ENCODE measurements at regions not wholly inside any gene's neighbourhood (a gene's known extent, or its start where the extent isn't known, plus 50 kb on each side); places are given as distances from the start of the nearest gene placed in this dataset.

DNA sequence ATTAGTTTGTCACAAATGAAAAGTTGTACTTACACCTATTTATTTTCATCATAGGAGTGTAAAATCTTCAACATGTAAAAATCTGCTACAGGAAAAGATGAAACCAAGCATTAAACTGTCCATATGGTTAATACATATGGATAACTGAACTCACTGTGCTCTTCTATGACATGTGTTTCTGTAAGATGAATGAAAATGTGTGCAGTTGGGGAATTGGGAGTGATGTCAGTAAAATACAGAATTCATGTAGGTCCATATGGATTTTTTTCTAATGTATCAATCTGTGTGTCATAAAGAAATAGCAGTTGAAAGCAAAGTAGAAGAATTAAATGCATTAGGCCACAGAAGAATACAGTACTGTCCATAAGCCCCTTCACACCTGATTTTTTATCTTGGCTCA lies 178.4 kb upstream of the COL3A1 start (continued):
- no peak for TF ChIP-seq IRF3 (IDR thresholded peaks at IDR 0.05; ENCODE audit: low read depth, low read length)
- TF ChIP-seq RFX5 (IDR thresholded peaks at IDR 0.05; ENCODE audit: low read length): no peak

DNA sequence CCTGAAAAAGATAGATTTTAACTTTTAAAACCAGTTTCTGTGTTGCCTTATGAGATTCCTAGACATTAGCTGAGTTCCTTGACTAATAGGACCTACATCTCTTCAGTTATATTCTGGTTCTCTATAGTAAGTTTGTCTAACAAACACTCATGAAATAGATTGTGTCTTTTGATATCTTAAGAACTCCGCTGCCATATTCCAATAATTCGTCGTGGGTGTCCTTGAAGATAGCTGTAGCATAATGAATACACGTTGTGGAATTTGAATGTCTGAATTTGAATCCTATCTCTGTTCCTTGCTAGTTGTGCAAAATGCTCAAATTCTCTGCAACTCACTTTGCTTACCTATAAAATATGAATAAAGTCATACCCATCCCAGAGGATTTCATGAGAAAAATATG lies 176.8 kb upstream of the COL3A1 start:
- Histone ChIP-seq H3K9me3 (no peaks in the 10 kb centered on the region), H3K36me3 (replicated peaks in 1 of 2; ENCODE audit: control insufficient read depth in 1 of 2, insufficient read depth in 2 of 2, low read length in 1 of 2) (no peaks in the 10 kb centered on the region), H3K9ac (no peak overlapping the region), H4K20me1 (ENCODE audit: insufficient read depth) (no peaks in the 10 kb centered on the region), H3K9me2 (no peaks in the 10 kb centered on the region), H2AFZ (ENCODE audit: low read depth) (no peak overlapping the region), H3K27ac (ENCODE audit: low read depth in 2 of 2, low read length in 1 of 2) (no peak overlapping the region), H3F3A (replicated peaks; ENCODE audit: insufficient read depth) (peaks cover 3% of the 10 kb centered on the region), H3K4me1 (ENCODE audit: control insufficient read depth in 1 of 2, insufficient read depth in 2 of 2, low read depth in 1 of 2, low read length in 1 of 2) (no peaks in the 10 kb centered on the region), H3K79me2 (ENCODE audit: insufficient read depth) (no peaks in the 10 kb centered on the region), H3K4me2 (no peak overlapping the region), H3K27me3 (ENCODE audit: insufficient read depth) (no peaks in the 10 kb centered on the region), H3K4me3 (ENCODE audit: low read depth in 2 of 2, low read length in 1 of 2) (no peak overlapping the region)
- CTCF ChIA-PET: no interaction called here
- WGBS (ENCODE audit: low lambda C conversion rate): 84% methylated on average over 4 of the region's 4 CpGs
- POLR2A ChIA-PET: no interaction called here
- no peak for DNase-seq
- TF ChIP-seq, protein P1, sequence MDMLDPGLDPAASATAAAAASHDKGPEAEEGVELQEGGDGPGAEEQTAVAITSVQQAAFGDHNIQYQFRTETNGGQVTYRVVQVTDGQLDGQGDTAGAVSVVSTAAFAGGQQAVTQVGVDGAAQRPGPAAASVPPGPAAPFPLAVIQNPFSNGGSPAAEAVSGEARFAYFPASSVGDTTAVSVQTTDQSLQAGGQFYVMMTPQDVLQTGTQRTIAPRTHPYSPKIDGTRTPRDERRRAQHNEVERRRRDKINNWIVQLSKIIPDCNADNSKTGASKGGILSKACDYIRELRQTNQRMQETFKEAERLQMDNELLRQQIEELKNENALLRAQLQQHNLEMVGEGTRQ (IDR thresholded peaks at IDR 0.05; ENCODE audit: borderline replicate concordance, low read depth, low read length): no peak
- TF ChIP-seq FOSL2 (IDR thresholded peaks at IDR 0.05; ENCODE audit: borderline replicate concordance, low read depth) (no peak), RCOR1 (IDR thresholded peaks at IDR 0.05; ENCODE audit: low read length) (no peak), JUND (IDR thresholded peaks at IDR 0.05) (no peak), EP300 (IDR thresholded peaks at IDR 0.05; ENCODE audit: borderline replicate concordance in 1 of 2, low read depth in 1 of 2, low read length in 1 of 2) (no peak), PBX3 (IDR thresholded peaks at IDR 0.05) (no peak), SMC3 (IDR thresholded peaks at IDR 0.05; ENCODE audit: low read depth, low read length) (no peak), MAX (IDR thresholded peaks at IDR 0.05; ENCODE audit: low read depth) (no peak)

GRCh38 chr2:188798159-188798558 lies 176.0 kb upstream of the COL3A1 start:
- no peak for DNase-seq
- 72% methylated on average over 4 of the region's 4 CpGs for WGBS (ENCODE audit: low lambda C conversion rate)
- POLR2A ChIA-PET: no interaction called here
- no peak for TF ChIP-seq TEAD4 (IDR thresholded peaks at IDR 0.05; ENCODE audit: borderline replicate concordance, insufficient read depth)
- no peak for TF ChIP-seq FOXJ3 (CRISPR knock-in tag; IDR thresholded peaks at IDR 0.05)
- no peak for TF ChIP-seq SMC3 (IDR thresholded peaks at IDR 0.05; ENCODE audit: low read depth, low read length)
- no peak for TF ChIP-seq CTCF (IDR thresholded peaks at IDR 0.05)
- TF ChIP-seq GABPA (IDR thresholded peaks at IDR 0.05; ENCODE audit: low read depth): no peak
- no peak for TF ChIP-seq SIN3A (IDR thresholded peaks at IDR 0.05; ENCODE audit: borderline replicate concordance, low read depth, low read length)
- TF ChIP-seq ELF1 (IDR thresholded peaks at IDR 0.05): no peak
- no peak overlapping the region for H3K4me3 ChIP-seq (ENCODE audit: low read depth in 2 of 2, low read length in 1 of 2)
- H3K9me3 ChIP-seq: no peaks in the 10 kb centered on the region
- H3K27ac ChIP-seq (ENCODE audit: low read depth in 2 of 2, low read length in 1 of 2): no peak overlapping the region
- no peak overlapping the region for H3K4me2 ChIP-seq
- H3F3A ChIP-seq (replicated peaks; ENCODE audit: insufficient read depth): peaks cover 3% of the 10 kb centered on the region
- H3K9me2 ChIP-seq: no peaks in the 10 kb centered on the region
- H3K27me3 ChIP-seq (ENCODE audit: insufficient read depth): no peaks in the 10 kb centered on the region
- H2AFZ ChIP-seq (ENCODE audit: low read depth): 0 out of 2 replicates have a peak overlapping the region, but pooled peaks have one; percentile 5
- no peaks in the 10 kb centered on the region for H4K20me1 ChIP-seq (ENCODE audit: insufficient read depth)
- H3K36me3 ChIP-seq (replicated peaks in 1 of 2; ENCODE audit: control insufficient read depth in 1 of 2, insufficient read depth in 2 of 2, low read length in 1 of 2): no peaks in the 10 kb centered on the region
- CTCF ChIA-PET: no interaction called here
- H3K9ac ChIP-seq: no peak overlapping the region
- no peaks in the 10 kb centered on the region for H3K4me1 ChIP-seq (ENCODE audit: control insufficient read depth in 1 of 2, insufficient read depth in 2 of 2, low read depth in 1 of 2, low read length in 1 of 2)
- no peaks in the 10 kb centered on the region for H3K79me2 ChIP-seq (ENCODE audit: insufficient read depth)

Data from SK-N-SH (cell line).